ENCODE measurements at regions not wholly inside any gene's neighbourhood (a gene's known extent, or its start where the extent isn't known, plus 50 kb on each side); places are given as distances from the start of the nearest gene placed in this dataset.
"Not testable (repeated sequence)": the region's sequence is repeated elsewhere in the genome, so short reads cannot be mapped to it uniquely, and the experiment has no call there.

- DNase-seq (ENCODE audit: low read depth): peak; percentile 94
- peak overlapping the region; percentile 31 for H3K4me3 ChIP-seq (ENCODE audit: low read depth, low read length)
- TF ChIP-seq, protein P1, sequence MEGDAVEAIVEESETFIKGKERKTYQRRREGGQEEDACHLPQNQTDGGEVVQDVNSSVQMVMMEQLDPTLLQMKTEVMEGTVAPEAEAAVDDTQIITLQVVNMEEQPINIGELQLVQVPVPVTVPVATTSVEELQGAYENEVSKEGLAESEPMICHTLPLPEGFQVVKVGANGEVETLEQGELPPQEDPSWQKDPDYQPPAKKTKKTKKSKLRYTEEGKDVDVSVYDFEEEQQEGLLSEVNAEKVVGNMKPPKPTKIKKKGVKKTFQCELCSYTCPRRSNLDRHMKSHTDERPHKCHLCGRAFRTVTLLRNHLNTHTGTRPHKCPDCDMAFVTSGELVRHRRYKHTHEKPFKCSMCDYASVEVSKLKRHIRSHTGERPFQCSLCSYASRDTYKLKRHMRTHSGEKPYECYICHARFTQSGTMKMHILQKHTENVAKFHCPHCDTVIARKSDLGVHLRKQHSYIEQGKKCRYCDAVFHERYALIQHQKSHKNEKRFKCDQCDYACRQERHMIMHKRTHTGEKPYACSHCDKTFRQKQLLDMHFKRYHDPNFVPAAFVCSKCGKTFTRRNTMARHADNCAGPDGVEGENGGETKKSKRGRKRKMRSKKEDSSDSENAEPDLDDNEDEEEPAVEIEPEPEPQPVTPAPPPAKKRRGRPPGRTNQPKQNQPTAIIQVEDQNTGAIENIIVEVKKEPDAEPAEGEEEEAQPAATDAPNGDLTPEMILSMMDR (IDR thresholded peaks at IDR 0.05; ENCODE audit: insufficient read depth, low read depth, low read length, missing control alignments): no peak
Observed at GRCh38 chr14:105581551-105582341, 55.4 kb downstream of the TMEM121 start.

DNA sequence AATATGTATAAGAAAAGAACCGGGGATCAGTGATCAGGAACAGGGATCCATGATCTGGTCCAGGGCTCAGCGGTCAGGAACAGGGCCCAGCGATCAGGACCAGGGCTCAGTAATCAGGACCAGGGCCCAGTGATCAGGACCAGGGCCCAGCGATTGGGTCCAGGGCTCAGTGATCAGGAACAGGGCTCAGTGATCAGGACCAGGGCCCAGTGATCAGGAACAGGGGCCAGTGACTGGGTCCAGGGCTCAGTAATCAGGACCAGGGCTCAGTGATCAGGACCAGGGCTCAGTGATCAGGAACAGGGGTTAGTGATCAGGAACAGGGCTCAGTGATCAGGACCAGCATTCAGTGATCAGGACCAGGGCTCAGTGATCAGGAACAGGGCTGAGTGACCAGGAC lies 56.3 kb downstream of the TMEM121 start:
- TF ChIP-seq, protein P1 (IDR thresholded peaks at IDR 0.05; ENCODE audit: insufficient read depth, low read depth, low read length, missing control alignments): no peak
- H3K4me3 ChIP-seq (ENCODE audit: low read depth, low read length): no peak overlapping the region
- peak; percentile 56 for DNase-seq (ENCODE audit: low read depth)

DNA sequence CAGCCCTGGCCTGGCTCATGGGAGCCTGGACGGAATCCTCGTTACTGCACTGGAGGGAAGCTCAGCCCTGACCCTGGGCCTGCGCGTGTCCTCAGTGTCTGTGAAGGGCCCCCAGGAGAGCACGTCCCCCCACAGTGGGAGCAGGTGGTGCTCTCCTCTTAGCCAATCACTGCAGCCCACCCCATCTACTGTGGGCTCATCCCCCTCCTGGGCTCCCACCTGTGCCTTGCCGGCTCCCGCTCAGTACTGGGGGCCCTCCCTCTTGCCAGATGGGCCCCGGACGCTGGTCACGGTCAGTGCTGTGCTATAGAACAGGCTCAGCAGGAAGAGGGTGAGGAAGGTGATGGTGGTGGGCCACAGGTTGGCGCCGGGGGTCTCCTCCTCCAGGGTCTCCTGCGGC lies 57.5 kb downstream of the TMEM121 start:
- not testable (repeated sequence) for DNase-seq (ENCODE audit: low read depth); H3K4me3 ChIP-seq (ENCODE audit: low read depth, low read length)

- H3K4me3 ChIP-seq (ENCODE audit: low read depth, low read length): peak overlapping the region; percentile 22; the same call in 1 of the 2 replicates
- DNase-seq (ENCODE audit: low read depth): not testable (repeated sequence)
Observed at GRCh38 chr14:105585290-105585689, 58.9 kb downstream of the TMEM121 start.

DNA sequence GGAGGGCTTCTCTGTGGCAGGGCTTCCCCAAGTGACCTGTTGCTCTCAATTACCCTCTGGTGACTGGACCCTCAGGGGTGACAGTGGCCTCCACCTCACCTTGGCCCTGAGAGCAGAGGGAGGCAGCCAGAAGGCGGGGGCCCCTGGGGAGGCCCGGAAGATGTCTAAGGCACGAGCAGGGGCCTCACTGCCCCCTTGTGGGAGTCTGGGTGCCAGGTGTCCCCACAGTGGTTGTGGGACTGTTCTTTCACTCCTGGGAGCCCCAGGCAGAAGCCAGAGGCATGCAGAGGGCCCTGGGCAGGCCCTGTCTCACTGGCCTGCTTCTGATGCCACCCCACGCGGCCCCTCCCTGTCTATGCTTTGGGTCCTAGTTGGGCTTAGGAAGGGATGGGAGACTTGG lies 59.3 kb downstream of the TMEM121 start:
- peak overlapping the region; percentile 22; the same call in 1 of the 2 replicates for H3K4me3 ChIP-seq (ENCODE audit: low read depth, low read length)
- DNase-seq (ENCODE audit: low read depth): peak; percentile 69
- TF ChIP-seq, protein P1 (IDR thresholded peaks at IDR 0.05; ENCODE audit: insufficient read depth, low read depth, low read length, missing control alignments): peak; percentile 33

GRCh38 chr14:105586144-105586872 lies 59.9 kb downstream of the TMEM121 start:
- peak; percentile 64 for DNase-seq (ENCODE audit: low read depth)
- H3K4me3 ChIP-seq (ENCODE audit: low read depth, low read length): not testable (repeated sequence)

DNA sequence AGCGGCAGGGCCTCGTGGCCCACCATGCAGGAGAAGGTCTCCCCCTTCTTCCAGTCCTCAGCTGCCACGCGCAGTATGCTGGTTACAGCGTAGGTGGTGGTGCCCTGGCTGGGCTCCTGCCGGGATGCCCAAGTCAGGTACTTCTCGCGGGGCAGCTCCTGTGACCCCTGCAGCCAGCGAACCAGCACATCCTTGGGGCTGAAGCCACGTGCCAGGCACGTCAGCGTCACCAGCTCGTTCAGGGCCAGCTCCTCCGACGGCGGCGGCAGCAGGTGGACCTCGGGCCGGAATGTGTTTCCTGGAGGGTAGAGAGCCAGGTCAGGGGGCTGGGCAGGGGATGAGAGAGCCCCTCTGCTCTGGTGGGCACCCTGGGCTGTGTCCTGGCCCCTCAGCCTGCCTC lies 60.7 kb downstream of the TMEM121 start:
- not testable (repeated sequence) for DNase-seq (ENCODE audit: low read depth); H3K4me3 ChIP-seq (ENCODE audit: low read depth, low read length)

- not testable (repeated sequence) for H3K4me3 ChIP-seq (ENCODE audit: low read depth, low read length); DNase-seq (ENCODE audit: low read depth)
Observed at GRCh38 chr14:105587482-105588235, 61.3 kb downstream of the TMEM121 start.

DNA sequence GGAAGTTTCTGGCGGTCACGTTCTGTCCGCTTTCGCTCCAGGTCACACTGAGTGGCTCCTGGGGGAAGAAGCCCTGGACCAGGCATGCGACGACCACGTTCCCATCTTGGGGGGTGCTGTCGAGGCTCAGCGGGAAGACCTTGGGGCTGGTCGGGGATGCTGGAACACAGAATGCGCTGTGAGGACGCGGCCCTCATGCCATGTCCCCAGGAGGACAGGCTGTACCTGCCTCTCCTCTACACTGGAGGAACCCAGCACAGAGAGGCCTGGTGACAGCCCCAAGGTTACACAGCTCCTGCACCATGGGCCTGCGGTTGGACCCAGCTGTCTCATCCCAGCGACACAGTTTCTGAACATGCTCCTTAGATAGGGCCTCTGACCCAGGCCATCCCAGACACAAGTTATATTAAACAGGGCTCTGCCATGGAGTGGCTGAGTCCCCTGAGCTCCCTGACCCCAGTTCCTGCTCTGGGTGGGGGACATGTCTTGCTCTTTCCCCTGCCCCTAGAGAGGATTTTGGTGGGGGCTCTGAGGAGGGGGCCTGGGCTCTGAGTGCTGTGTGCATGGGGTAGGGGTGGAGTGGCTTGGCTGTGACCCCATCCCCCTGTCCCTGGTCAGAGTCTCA lies 62.0 kb downstream of the TMEM121 start:
- H3K4me3 ChIP-seq (ENCODE audit: low read depth, low read length): no peak overlapping the region
- DNase-seq (ENCODE audit: low read depth): no peak

More for the DNA sequence above, 62.0 kb downstream of the TMEM121 start:
- TF ChIP-seq, protein P1 (IDR thresholded peaks at IDR 0.05; ENCODE audit: insufficient read depth, low read depth, low read length, missing control alignments): no peak
